ENCODE measurements at regions not wholly inside any gene's neighbourhood (a gene's known extent, or its start where the extent isn't known, plus 50 kb on each side); places are given as distances from the start of the nearest gene placed in this dataset.

GRCh38 chr10:128723631-128724205 is 597.5 kb upstream of the MKI67 start:
- no peaks in the 10 kb centered on the region for H3K4me1 ChIP-seq (ENCODE audit: control insufficient read depth in 1 of 2, insufficient read depth in 1 of 2, low read depth in 1 of 2, low read length in 1 of 2)
- no peaks in the 10 kb centered on the region for H3K36me3 ChIP-seq
- H3K27me3 ChIP-seq: no peaks in the 10 kb centered on the region
- H3K9me3 ChIP-seq: no peaks in the 10 kb centered on the region
- TF ChIP-seq CTCF (IDR thresholded peaks at IDR 0.05): no peak
- H3K27ac ChIP-seq: no peak overlapping the region
- no peak overlapping the region for H3K4me3 ChIP-seq (ENCODE audit: low read depth in 1 of 2, low read length in 1 of 2)

- Histone ChIP-seq H3K27me3 (no peaks in the 10 kb centered on the region), H3K36me3 (no peaks in the 10 kb centered on the region), H3K9me3 (no peaks in the 10 kb centered on the region), H3K4me1 (ENCODE audit: control insufficient read depth in 1 of 2, insufficient read depth in 1 of 2, low read depth in 1 of 2, low read length in 1 of 2) (no peaks in the 10 kb centered on the region), H3K27ac (no peak overlapping the region), H3K4me3 (ENCODE audit: low read depth in 1 of 2, low read length in 1 of 2) (no peak overlapping the region)
- no peak for TF ChIP-seq CTCF (IDR thresholded peaks at IDR 0.05)
Observed at GRCh38 chr10:128725531-128725930, 599.3 kb upstream of the MKI67 start.

DNA sequence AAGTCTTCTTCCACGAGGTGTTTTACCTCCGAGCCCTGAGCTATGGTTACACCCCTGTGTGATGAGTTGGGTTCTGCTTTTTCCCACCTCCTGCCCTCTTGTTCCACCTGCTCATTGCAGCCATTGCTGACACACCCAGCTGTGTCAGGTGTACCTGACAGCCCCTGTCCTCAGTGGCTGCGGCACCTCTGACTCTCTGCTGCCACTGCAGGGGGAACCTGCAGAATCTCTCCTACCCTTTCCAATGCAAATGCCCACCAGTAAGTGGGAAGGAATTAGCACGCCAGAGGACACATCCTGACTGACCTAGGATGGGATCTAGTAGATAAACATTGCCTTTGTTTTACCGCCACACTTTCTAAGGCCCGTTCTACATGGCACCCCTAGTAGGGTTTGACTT is 600.9 kb upstream of the MKI67 start:
- Histone ChIP-seq H3K9me3 (no peaks in the 10 kb centered on the region), H3K36me3 (no peaks in the 10 kb centered on the region), H3K4me3 (ENCODE audit: low read depth in 1 of 2, low read length in 1 of 2) (no peak overlapping the region), H3K4me1 (ENCODE audit: control insufficient read depth in 1 of 2, insufficient read depth in 1 of 2, low read depth in 1 of 2, low read length in 1 of 2) (no peaks in the 10 kb centered on the region), H3K27ac (no peak overlapping the region), H3K27me3 (no peaks in the 10 kb centered on the region)
- TF ChIP-seq CTCF (IDR thresholded peaks at IDR 0.05): no peak

DNA sequence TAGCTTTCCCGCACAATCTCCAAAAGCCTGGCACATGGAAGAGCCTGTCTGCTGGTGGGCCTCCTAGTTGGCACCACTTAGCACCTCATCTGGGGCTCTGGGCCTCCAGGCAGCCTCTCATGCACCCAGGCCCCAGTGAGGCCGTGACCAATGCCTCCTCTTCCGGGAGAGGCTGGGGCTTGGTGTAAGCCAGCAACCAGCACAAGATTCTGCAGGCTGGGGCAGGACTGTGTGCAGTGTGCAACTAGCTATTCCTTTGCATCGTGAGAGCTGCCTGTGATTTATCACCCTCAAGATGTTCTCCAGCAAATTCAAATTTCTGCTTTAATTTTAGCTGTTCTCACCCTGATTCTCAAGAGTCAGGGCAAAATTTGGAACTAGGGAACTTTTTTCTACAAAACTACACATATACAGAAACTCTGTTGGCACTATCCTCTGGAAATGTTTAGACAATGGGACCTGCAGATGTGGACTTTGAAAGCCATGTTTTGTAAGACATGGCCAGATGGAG is 603.7 kb upstream of the MKI67 start:
- no peak overlapping the region for H3K27ac ChIP-seq
- no peaks in the 10 kb centered on the region for H3K4me1 ChIP-seq (ENCODE audit: control insufficient read depth in 1 of 2, insufficient read depth in 1 of 2, low read depth in 1 of 2, low read length in 1 of 2)
- TF ChIP-seq CTCF (IDR thresholded peaks at IDR 0.05): no peak
- no peaks in the 10 kb centered on the region for H3K9me3 ChIP-seq
- H3K27me3 ChIP-seq: no peaks in the 10 kb centered on the region
- no peaks in the 10 kb centered on the region for H3K36me3 ChIP-seq
- H3K4me3 ChIP-seq (ENCODE audit: low read depth in 1 of 2, low read length in 1 of 2): no peak overlapping the region

DNA sequence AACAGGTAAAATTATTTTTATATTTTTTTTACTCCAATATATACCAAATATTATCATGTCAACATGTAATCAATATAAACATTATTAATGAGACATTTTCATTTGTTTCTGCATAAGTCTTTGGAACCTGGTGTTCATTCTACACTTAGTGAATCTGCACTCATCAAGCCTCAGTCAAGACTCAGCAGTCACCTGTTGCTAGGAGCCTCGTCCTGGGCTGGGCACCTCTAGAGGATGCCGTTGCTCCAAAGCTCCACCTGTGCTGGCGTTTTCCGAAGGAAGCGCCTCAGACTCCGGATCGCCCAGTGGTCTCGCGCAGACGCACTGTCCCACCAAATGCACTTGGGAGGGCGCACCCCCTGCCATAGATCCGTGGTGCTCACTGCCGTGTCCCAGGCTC is 604.7 kb upstream of the MKI67 start:
- no peaks in the 10 kb centered on the region for H3K27me3 ChIP-seq
- no peaks in the 10 kb centered on the region for H3K9me3 ChIP-seq
- no peaks in the 10 kb centered on the region for H3K4me1 ChIP-seq (ENCODE audit: control insufficient read depth in 1 of 2, insufficient read depth in 1 of 2, low read depth in 1 of 2, low read length in 1 of 2)
- no peak overlapping the region for H3K4me3 ChIP-seq (ENCODE audit: low read depth in 1 of 2, low read length in 1 of 2)
- H3K27ac ChIP-seq: no peak overlapping the region
- TF ChIP-seq CTCF (IDR thresholded peaks at IDR 0.05): no peak
- H3K36me3 ChIP-seq: no peaks in the 10 kb centered on the region
